Left ventricle myocardium superior (tissue), 1 donor: ENCODE measurements at regions not wholly inside any gene's neighbourhood (a gene's known extent, or its start where the extent isn't known, plus 50 kb on each side); places are given as distances from the start of the nearest gene placed in this dataset.

Source experiments
- ATAC-seq: fragments of 200-7000 bp; cut with Tn5 transposase; one replicate; pipeline ENCODE4 v1.9.1; 2020; ENCODE audit warnings: mild to moderate bottlenecking, moderate library complexity
- DNase-seq: peaks from one replicate; pipeline ENCODE4 v3.0.0-alpha.2; 2020
- intact Hi-C: fragments of 100-400 bp; cut with micrococcal nuclease; formaldehyde crosslinking; loops from one replicate; pipeline ENCODE4 v1.11.0; 2022
- donor health status: DM: no; HTN: yes; CAD: no; lungs with severe emphysema.

- DNase-seq (no peak), ATAC-seq (no peak)
- intact Hi-C loops, result no loop called here
These were observed 265.2 kb upstream of the CXCR4 start for GRCh38 chr2:136383167-136383566.

DNA sequence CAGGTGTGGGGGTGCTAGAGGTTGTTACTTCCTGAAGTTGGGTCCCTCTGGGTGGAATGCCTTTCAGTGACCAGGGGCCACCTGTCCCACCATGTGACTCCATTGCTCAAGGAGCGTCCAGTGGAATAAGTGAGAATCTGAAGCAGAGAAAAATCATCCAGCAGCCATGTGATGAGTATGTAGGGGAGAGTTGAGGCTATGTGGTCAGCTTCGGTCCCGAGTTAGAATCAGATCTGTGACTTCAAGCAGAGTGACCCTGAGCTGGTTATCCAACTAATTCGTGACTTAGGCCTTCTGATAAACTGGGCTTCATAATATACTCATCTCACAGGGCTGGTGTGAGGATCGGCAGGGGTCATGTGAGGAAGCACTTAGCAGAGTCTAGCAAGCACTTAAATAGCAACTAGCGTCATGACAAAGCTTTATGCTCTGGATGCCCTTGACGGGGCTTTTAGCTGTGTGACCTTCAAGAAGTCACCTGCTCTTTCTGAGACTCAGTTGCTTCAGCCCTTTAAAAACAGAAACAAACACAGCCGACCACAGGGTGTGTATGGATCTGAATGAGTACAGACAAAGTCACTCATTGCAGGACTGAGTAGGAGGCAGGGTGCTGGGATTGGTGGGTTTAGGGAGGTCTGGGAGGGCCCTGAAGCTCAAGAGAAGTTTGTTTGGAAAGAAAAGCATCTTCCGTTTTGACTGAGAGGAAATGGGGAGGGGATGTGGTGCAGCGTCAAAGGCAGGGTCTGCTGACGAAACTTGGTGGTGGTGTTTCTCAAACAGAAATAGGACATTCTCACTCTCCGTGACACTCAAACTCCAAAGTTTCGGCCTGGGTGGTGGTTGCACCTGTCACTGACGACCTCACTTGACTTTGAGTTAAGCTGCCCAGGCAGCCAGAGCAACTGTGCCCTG is 264.0 kb upstream of the CXCR4 start:
- ATAC-seq (peak; percentile 45), DNase-seq (no peak)
- intact Hi-C loops, result no loop called here

DNA sequence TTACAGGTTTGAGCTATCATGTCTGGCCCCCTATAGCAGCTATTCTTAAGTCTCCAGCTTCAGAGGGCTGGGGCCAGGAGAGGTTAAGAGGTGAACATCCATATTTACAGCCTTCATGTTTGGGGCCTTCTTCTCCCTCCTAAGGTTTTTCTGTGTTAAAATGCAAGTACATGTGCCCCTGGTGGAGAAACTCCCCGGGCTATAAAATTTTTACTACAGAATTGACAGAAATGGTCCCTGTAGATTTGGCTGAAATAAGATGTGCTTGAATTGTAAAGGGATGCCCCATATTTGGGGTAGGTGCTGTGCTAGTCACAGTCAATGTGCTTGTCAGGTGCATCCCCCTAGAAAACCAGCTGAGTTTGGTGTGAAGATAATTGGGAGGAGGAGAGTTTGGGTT is 263.3 kb upstream of the CXCR4 start:
- ATAC-seq (no peak), DNase-seq (no peak)
- intact Hi-C loops, result no loop called here

DNA sequence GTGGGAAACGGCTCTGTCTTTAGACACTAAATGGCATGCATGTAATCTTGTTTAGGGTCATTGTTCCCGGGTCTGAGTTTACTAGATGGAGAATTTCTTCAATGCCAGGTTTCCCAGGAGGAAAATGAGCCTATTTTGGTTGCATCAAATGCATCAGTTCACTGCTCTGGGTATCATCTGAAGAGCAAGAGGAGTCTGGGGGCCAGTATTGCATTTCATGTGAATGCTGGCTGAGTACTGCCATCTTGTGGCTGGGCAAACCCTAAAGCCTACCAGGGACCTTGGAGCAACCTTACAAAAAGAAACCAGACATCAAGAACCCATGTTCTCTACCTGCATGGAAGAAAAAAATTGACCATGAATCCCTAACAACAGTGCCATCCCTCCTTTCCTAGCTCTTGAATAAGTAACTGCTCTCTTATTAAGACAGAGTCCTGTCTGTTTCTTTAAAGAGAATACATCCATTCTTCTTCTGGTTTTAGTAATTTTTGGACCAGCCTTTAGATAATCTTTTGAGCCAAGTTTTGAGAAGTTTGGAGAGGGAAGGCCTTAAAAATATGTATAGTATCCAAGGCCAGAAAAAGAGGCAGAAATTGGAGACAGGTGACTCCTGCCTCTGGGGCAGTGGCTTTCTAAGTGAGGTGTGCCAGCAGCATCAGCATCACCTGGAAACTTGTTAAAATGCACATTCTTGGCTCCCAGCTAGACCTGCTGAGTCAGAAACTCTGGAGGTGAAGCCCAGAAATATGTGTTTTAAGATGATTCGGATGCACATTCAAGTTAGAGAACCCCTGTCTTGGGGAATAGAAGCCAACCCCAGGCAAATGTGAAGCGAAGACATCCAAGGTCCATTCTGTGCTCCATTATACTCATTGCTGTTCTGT is 261.0 kb upstream of the CXCR4 start:
- DNase-seq, result peak; percentile 40
- ATAC-seq, result peak; percentile 72
- intact Hi-C loops, result loop anchor here (5.0 kb wide), 1 partner anchor 467 kb away; no protein-coding TSS in a partner anchor

DNA sequence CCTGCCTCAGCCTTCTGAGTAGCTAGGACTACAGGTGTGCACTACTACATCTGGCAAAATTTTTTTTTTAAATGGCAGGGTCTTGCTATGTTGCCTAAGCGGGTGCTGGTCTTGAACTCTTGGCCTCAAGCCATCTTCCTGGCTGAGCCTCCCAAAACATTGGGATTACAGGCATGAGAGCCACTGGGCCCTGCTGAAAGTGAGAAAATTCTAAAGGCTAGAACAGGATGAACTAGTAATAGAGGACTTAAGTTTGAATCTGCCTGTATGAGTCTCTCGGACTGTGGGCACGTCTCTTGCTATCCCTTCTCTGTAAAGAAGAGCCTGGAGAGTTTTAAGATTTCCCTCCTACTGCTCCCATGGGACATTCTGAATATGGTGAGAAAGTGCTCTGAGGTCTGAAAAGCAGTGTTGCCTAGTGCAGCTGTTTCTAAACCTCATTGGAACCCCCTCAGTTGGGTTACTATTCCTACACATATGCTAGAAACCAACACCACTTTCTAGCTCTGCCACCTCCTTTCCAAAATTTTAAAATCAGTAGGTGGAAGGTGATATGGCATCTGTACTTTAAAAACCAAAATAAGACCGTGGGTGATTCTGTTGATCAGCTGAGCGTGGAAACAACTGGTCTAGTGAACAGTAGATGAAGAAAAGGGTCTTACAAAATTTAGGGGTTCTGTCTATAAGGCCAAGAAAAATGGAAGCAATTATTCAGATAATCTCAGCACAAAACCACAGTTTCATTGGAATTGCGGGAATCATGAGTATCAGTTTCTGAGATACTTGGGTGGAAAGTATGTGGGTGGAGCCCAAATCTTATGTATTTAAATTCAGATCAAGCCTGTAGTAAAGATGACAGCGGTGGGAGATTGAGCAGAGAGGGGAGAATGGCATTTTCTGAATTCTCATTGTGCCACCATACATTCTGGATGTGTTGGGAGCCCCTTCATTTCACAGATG is 259.8 kb upstream of the CXCR4 start:
- DNase-seq (no peak), ATAC-seq (no peak)
- intact Hi-C loops, result loop anchor here (5.0 kb wide), 1 partner anchor 465 kb away; no protein-coding TSS in a partner anchor

DNA sequence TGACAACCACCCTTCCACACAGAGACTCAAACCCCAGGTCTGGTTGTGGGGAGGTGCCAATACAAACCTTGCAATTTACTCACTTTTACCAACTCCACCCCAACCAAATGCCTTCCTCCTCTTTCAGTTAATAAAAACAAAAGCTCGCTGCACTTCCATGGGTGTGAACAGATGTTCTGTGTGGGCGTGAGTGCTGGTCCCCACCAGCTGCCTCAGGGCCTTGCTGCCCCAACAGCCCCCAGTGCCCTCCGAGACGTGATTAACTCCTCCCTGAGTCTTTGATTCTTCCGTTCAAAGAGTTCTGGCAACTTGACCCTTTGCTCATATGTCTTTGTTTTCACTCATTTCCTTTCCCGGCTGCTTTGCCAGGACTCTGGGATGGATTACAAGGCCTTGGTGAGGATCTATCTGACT is 258.9 kb upstream of the CXCR4 start:
- ATAC-seq (no peak), DNase-seq (no peak)
- intact Hi-C loops, result loop anchor here (5.0 kb wide), 1 partner anchor 465 kb away; no protein-coding TSS in a partner anchor

DNA sequence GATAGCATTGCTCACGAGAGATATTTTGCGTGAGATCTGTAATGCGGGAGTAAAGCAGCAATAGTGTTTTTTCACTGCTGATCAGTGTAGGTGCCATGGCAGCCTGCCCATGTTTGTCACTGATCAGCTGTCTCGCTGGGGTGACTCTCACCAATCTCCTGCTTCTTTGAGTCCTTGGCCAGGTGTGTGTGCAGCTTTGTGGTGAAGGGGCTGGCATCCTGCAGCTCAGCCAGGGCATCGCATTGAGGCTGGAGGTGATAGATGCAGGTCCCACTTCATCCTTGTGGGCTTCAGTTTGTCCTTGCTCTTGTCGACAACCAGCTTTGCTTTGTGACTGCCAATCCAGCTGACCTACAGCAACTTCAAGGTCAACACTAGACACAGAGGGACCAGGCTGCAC is 258.3 kb upstream of the CXCR4 start:
- ATAC-seq (no peak), DNase-seq (no peak)
- intact Hi-C loops, result loop anchor here (5.0 kb wide), 1 partner anchor 464 kb away; no protein-coding TSS in a partner anchor

DNA sequence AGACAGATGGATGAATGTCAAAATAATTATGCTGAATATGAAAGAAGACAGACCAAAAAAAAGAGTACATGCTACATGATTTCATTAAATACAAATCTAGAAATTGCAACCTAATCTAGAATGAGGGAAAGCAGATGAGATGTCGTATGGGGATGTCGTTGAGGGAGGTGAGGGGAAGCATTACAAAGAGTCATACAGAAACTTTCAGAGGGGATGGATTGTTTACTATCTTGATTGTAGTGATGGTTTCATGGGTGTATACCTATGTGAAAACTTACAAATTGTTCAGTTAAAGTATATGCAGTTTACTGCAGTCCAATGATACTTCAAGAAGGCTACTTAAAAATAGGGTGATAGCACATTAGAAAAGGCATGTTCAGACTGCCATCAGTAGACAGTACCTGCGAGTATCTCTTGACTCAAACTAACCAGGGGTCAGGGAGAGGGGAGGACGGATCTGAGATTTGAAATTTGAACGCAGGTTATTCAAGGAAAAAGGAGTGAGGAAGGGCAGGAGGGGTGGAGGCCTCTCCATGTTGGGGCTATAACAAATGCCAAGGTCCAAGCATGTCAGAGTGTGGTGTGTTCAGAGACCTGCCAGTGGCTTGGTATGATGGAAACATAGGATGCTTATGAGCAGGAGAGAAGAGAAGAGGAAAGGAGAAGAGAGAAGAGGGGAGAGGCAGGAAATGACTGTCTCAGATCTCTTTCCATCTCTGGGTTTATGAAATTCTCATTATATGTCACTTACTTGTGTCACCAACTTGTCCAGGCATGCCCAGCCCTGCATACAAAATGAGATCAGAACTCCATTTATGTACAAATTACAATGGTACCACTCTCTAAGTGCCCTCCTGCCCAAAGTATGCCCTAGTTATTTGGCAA is 257.3 kb upstream of the CXCR4 start:
- DNase-seq, result no peak
- intact Hi-C loops, result loop anchor here (5.0 kb wide), 1 partner anchor 463 kb away; no protein-coding TSS in a partner anchor
- no peak for ATAC-seq

DNA sequence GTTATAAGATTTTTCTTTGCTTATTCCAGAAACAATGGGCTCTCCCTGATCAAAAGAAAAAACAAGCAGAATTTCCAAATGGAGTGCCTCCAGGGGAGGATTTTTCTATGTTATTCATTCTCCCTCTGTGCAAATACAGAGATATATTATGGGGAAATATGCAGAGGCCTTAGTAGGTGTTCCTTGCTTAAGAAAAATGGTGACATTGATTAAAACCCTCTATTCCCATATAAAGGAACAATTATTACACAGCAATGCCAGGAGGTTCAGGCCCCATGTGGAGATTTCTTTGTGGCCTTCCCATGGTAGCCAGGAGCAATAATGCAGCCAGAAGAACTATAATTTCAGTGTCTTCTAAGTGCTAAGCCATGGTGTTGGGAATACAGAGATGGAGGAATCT is 255.9 kb upstream of the CXCR4 start:
- intact Hi-C loops, result no loop called here
- DNase-seq (no peak), ATAC-seq (no peak)

GRCh38 chr2:136373029-136373428 is 255.1 kb upstream of the CXCR4 start:
- ATAC-seq (no peak), DNase-seq (no peak)
- intact Hi-C loops, result no loop called here

GRCh38 chr2:136363900-136364299 is 246.0 kb upstream of the CXCR4 start:
- no peak for DNase-seq
- ATAC-seq, result peak; percentile 50
- intact Hi-C loops, result no loop called here

GRCh38 chr2:136363470-136363869 is 245.5 kb upstream of the CXCR4 start:
- DNase-seq, result no peak
- ATAC-seq, result no peak
- intact Hi-C loops, result no loop called here

- intact Hi-C loops, result no loop called here
- no peak for DNase-seq
- no peak for ATAC-seq
These were observed 244.9 kb upstream of the CXCR4 start for GRCh38 chr2:136362676-136363390.

DNA sequence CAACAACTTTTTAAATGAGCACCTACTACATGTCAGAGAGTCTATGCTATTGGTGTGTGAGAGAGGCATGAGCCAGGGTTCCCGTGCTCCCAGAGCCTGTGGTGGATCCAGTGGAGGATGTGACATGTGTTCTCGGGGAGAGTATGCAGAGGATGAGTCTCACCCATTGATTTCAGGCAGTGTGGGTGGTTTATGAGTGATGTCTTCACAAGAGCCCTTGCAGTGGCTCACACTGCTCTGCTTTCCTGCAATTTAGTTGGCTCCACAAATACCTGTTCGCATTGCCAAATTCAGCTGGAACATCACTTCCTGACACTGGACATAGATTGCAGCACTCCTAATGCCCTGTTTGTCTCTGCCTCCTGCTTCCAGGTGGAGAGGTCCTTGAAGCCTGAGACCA is 243.6 kb upstream of the CXCR4 start:
- intact Hi-C loops, result no loop called here
- DNase-seq, result no peak
- no peak for ATAC-seq

DNA sequence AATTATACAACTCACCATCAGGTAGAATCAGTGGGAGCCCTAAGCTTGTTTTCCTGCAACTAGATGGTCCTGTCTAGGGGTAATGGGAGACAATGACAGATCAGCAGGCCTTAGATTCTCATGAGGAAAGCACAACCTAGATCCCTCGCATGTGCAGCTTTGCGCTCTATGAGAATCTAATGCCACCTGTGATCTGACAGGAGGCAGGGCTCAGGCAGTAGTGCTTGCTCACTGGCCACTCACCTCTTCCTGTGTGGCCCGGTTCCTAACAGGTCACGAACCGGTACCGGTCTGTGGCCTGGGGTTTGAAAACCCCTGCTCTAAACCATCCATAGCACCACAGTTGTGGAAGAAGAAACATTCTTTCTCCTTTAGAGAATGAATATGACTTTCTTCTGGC is 242.8 kb upstream of the CXCR4 start:
- no peak for ATAC-seq
- no peak for DNase-seq
- intact Hi-C loops, result no loop called here

DNA sequence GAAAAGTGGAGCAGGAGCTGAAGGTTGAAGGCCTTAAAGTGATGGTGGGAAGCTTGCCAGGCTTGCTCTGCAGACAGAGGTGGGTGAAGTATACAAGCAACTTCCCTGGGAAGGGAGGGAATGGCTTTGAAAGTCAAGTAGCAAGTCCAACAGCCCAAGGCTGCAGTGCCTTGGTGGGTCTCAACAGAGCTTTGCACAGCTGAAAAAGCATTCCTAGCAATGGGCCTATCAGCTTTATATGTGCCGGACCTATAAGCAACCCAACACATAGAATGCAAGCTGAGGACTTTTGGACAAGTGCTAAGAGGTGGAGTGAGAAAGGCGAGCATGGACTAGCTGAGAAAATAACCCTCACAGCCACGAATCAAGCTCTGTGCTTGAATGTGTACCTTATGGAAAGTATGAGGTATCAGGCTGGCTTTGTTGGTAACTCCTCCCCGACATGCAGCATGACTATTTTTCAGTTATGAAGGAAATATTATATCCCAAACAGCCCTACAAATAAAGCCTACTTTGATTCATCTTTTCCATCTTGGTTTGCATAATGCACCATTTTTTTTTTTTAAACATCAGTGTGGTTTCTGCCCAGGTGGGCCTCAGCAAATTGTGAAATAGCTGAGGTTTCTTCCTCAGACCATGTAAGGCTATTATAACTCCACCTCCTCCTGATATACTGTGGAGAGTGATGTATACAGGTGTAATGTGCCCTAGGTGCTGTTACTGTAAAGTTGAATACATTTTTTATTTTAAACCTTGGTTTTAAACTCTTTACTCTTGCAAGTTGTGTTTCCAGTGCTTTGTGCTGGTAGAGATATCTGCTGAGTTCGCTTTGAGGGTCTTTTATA is 241.4 kb upstream of the CXCR4 start:
- DNase-seq (no peak), ATAC-seq (no peak)
- intact Hi-C loops, result no loop called here
